ENCODE measurements at regions not wholly inside any gene's neighbourhood (a gene's known extent, or its start where the extent isn't known, plus 50 kb on each side); places are given as distances from the start of the nearest gene placed in this dataset.

DNA sequence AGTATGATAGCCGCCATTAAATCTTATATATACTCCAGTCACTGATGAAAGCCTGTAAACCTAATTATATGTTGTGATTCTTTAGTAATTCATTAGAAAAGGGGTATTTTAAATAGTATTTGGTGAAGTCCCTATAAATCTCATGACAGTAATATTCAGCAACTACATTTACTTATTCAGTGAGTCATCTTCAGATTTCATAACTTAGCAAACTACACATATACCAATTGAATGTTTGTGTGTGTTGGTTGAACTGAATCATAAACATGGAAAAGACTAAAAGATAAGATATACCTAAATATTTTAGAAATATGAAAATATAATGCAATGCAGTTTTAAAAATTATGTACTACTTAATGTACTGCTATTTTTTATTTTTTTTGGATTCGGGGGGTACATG lies 1050.4 kb downstream of the MAT2B start:
- Histone ChIP-seq H3F3A (ENCODE audit: insufficient read depth) (no peaks in the 10 kb centered on the region), H3K4me3 (no peak overlapping the region), H3K27ac (no peak overlapping the region), H4K20me1 (ENCODE audit: insufficient read depth) (no peaks in the 10 kb centered on the region), H3K4me1 (ENCODE audit: insufficient read depth) (no peaks in the 10 kb centered on the region), H2AFZ (no peak overlapping the region), H3K27me3 (replicated peaks; ENCODE audit: insufficient read depth) (no peaks in the 10 kb centered on the region), H3K4me2 (ENCODE audit: unreplicated experiment) (no peak overlapping the region), H3K36me3 (ENCODE audit: low read depth) (no peaks in the 10 kb centered on the region), H3K79me2 (ENCODE audit: insufficient read depth) (no peaks in the 10 kb centered on the region), H3K9ac (no peak overlapping the region), H3K9me2 (ENCODE audit: insufficient read depth) (no peaks in the 10 kb centered on the region), H3K9me3 (ENCODE audit: low read depth) (no peaks in the 10 kb centered on the region)
- TF ChIP-seq EZH2phosphoT487 (IDR thresholded peaks at IDR 0.05; ENCODE audit: insufficient read depth, low read depth) (no peak), EZH2 (IDR thresholded peaks at IDR 0.05; ENCODE audit: insufficient read depth, poor library complexity, severe bottlenecking) (no peak)
- in situ Hi-C loops (cut with MboI): no loop called here
- no peak for DNase-seq
- 20 to 25% methylated on average over 2 of the region's 2 CpGs for WGBS, 2 experiments (ENCODE audit: low coverage in 1 of 2, low lambda C conversion rate in 2 of 2, missing lambda C conversion rate in 2 of 2)

DNA sequence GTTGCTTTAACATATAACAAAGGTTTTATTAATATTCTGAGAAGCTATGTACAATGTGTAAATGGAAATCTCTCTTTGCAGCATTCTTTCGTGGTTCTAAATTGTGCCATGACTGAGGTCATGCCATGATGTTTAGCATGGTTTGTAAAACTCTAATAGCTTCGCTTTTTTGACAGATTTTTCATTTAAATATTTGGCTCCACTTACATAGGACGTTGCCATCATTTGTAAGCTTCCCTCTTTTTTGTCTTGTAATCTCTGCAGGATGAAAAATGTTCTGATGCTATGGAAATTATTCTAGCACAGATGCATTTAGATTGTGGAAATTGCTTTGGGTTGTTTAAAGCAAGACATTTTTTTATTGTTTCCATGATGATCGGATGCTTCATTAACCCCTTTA lies 1054.8 kb downstream of the MAT2B start:
- no peak for DNase-seq
- Histone ChIP-seq H3K27me3 (replicated peaks; ENCODE audit: insufficient read depth) (no peaks in the 10 kb centered on the region), H4K20me1 (ENCODE audit: insufficient read depth) (no peaks in the 10 kb centered on the region), H3K4me1 (ENCODE audit: insufficient read depth) (no peaks in the 10 kb centered on the region), H3K9me2 (ENCODE audit: insufficient read depth) (no peaks in the 10 kb centered on the region), H3K36me3 (ENCODE audit: low read depth) (no peaks in the 10 kb centered on the region), H2AFZ (no peak overlapping the region), H3F3A (ENCODE audit: insufficient read depth) (no peaks in the 10 kb centered on the region), H3K79me2 (ENCODE audit: insufficient read depth) (no peaks in the 10 kb centered on the region), H3K27ac (no peak overlapping the region), H3K4me2 (ENCODE audit: unreplicated experiment) (no peak overlapping the region), H3K9me3 (ENCODE audit: low read depth) (no peaks in the 10 kb centered on the region), H3K9ac (no peak overlapping the region), H3K4me3 (no peak overlapping the region)
- 3 to 4% methylated on average over 4 of the region's 4 CpGs for WGBS, 2 experiments (ENCODE audit: low coverage in 1 of 2, low lambda C conversion rate in 2 of 2, missing lambda C conversion rate in 2 of 2)
- in situ Hi-C loops (cut with MboI): no loop called here
- no peak for TF ChIP-seq EZH2phosphoT487 (IDR thresholded peaks at IDR 0.05; ENCODE audit: insufficient read depth, low read depth)
- no peak for TF ChIP-seq EZH2 (IDR thresholded peaks at IDR 0.05; ENCODE audit: insufficient read depth, poor library complexity, severe bottlenecking)

DNA sequence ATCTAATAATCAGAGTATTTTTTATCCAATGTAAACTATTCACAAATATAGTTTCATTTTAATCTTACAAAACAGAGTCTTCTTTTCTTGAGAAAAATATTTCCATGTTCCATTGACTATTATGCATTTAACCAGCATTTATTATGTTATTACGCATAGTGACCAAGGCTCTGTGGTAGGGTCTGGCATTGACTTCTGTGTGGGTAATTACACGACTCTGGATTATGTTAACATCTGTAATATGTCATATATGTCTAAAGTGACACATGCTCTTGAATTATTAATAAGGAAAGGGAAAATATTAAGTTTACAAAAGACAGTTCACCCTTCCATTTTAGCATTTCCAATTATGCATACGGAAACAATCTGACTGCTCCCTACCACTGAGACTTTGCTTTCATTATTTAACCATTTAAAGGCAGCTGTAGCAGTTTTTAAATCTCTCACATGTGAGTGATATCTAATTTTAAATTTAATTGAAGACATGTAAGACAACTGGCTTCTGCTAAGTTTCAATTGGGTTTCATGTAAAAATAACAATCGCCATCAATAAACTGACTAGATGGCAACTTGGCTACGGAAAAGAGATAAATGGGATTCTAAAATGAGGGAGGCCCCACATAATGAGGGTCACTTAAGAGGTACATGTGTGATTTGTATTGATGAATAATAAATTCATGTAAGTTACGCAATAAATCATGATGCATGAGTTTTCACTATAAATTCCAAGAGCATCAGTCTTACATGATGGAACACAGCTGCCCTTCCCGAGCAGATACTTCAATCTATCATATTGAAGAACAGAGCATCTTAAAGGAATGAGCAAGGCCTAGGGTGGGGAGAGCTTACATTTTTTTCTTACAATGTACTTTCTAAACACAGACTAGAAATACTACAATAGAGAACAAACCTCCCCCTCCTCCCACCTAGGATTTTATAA lies 1056.8 kb downstream of the MAT2B start:
- DNase-seq: no peak
- H2AFZ ChIP-seq: no peak overlapping the region
- in situ Hi-C loops (cut with MboI): no loop called here
- no peaks in the 10 kb centered on the region for H3F3A ChIP-seq (ENCODE audit: insufficient read depth)
- no peak overlapping the region for H3K9ac ChIP-seq
- no peaks in the 10 kb centered on the region for H3K36me3 ChIP-seq (ENCODE audit: low read depth)
- no peak overlapping the region for H3K4me3 ChIP-seq
- no peaks in the 10 kb centered on the region for H3K9me2 ChIP-seq (ENCODE audit: insufficient read depth)
- H3K4me2 ChIP-seq (ENCODE audit: unreplicated experiment): no peak overlapping the region
- TF ChIP-seq EZH2phosphoT487 (IDR thresholded peaks at IDR 0.05; ENCODE audit: insufficient read depth, low read depth) (no peak), EZH2 (IDR thresholded peaks at IDR 0.05; ENCODE audit: insufficient read depth, poor library complexity, severe bottlenecking) (no peak)
- H3K27ac ChIP-seq: no peak overlapping the region
- no peaks in the 10 kb centered on the region for H4K20me1 ChIP-seq (ENCODE audit: insufficient read depth)
- no peaks in the 10 kb centered on the region for H3K27me3 ChIP-seq (replicated peaks; ENCODE audit: insufficient read depth)
- 12 to 13% methylated on average over 7 of the region's 7 CpGs for WGBS, 2 experiments (ENCODE audit: low coverage in 1 of 2, low lambda C conversion rate in 2 of 2, missing lambda C conversion rate in 2 of 2)
- H3K9me3 ChIP-seq (ENCODE audit: low read depth): no peaks in the 10 kb centered on the region
- H3K4me1 ChIP-seq (ENCODE audit: insufficient read depth): no peaks in the 10 kb centered on the region
- H3K79me2 ChIP-seq (ENCODE audit: insufficient read depth): no peaks in the 10 kb centered on the region

DNA sequence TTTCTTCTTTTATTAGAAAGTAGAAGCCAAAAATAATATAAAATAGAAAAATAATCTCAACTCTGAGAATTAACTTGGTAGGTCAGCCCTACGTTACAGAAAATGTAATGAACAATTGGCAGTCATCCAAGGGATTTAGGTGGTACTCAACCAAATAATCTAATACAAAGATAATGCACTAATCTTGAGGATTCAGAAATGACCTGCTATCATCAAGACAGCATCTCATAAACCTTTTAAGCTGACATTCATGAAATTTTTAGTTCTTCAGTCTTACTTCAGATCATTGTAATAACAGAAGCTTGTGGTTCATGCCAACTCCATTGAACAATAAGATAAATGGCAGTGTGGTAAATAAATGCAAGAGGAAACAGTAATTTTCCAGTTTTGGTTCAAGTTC lies 1058.0 kb downstream of the MAT2B start:
- 8 to 14% methylated on average over 1 of the region's 1 CpG for WGBS, 2 experiments (ENCODE audit: low coverage in 1 of 2, low lambda C conversion rate in 2 of 2, missing lambda C conversion rate in 2 of 2)
- no peaks in the 10 kb centered on the region for H3K79me2 ChIP-seq (ENCODE audit: insufficient read depth)
- TF ChIP-seq EZH2phosphoT487 (IDR thresholded peaks at IDR 0.05; ENCODE audit: insufficient read depth, low read depth) (no peak), EZH2 (IDR thresholded peaks at IDR 0.05; ENCODE audit: insufficient read depth, poor library complexity, severe bottlenecking) (no peak)

More for the DNA sequence above, 1058.0 kb downstream of the MAT2B start:
- H3K4me1 ChIP-seq (ENCODE audit: insufficient read depth): no peaks in the 10 kb centered on the region
- H2AFZ ChIP-seq: no peak overlapping the region
- DNase-seq: no peak
- H3K9me3 ChIP-seq (ENCODE audit: low read depth): no peaks in the 10 kb centered on the region
- H3K27me3 ChIP-seq (replicated peaks; ENCODE audit: insufficient read depth): no peaks in the 10 kb centered on the region
- H4K20me1 ChIP-seq (ENCODE audit: insufficient read depth): no peaks in the 10 kb centered on the region
- H3K36me3 ChIP-seq (ENCODE audit: low read depth): no peaks in the 10 kb centered on the region
- no peak overlapping the region for H3K27ac ChIP-seq
- H3K9me2 ChIP-seq (ENCODE audit: insufficient read depth): no peaks in the 10 kb centered on the region
- no peak overlapping the region for H3K4me3 ChIP-seq
- H3K9ac ChIP-seq: no peak overlapping the region
- no peaks in the 10 kb centered on the region for H3F3A ChIP-seq (ENCODE audit: insufficient read depth)
- in situ Hi-C loops (cut with MboI): no loop called here
- H3K4me2 ChIP-seq (ENCODE audit: unreplicated experiment): no peak overlapping the region
